Hepatocyte (in vitro differentiated cells): ENCODE measurements at regions not wholly inside any gene's neighbourhood (a gene's known extent, or its start where the extent isn't known, plus 50 kb on each side); places are given as distances from the start of the nearest gene placed in this dataset.
"Not testable (repeated sequence)": the region's sequence is repeated elsewhere in the genome, so short reads cannot be mapped to it uniquely, and the experiment has no call there.

Source experiments
- DNase-seq: peaks from one replicate; pipeline ENCODE4 v3.0.0-alpha.2; 2016; ENCODE audit warnings: low spot score
- H2AFZ ChIP-seq: fragments of 200-600 bp; sonication (generic); 2 replicates; pipeline ENCODE4 v1.6.0; 2016; ENCODE audit warnings: antibody characterized with exemption, mild to moderate bottlenecking
- H3K27ac ChIP-seq: fragments of 200-600 bp; sonication (generic); 2 replicates; pipeline ENCODE4 v1.5.1; 2016; ENCODE audit warnings: mild to moderate bottlenecking
- H3K27me3 ChIP-seq: fragments of 200-600 bp; sonication (generic); 2 replicates; pipeline ENCODE4 v1.6.1; 2016
- H3K36me3 ChIP-seq: fragments of 200-600 bp; sonication (generic); replicated peaks from 2 replicates; pipeline ENCODE4 v1.5.1; 2016; ENCODE audit warnings: low read depth; ENCODE audit not compliant: insufficient read depth
- H3K4me1 ChIP-seq: fragments of 200-600 bp; sonication (generic); 2 replicates; pipeline ENCODE4 v1.5.1; 2016; ENCODE audit warnings: mild to moderate bottlenecking, moderate library complexity; ENCODE audit not compliant: insufficient read depth
- H3K4me2 ChIP-seq: fragments of 200-600 bp; sonication (generic); 2 replicates; pipeline ENCODE4 v1.6.0; 2016
- H3K4me3 ChIP-seq: fragments of 200-600 bp; sonication (generic); 2 replicates; pipeline ENCODE4 v1.5.1; 2016; ENCODE audit warnings: mild to moderate bottlenecking
- H3K79me2 ChIP-seq: fragments of 200-600 bp; sonication (generic); 2 replicates; pipeline ENCODE4 v1.6.0; 2017; ENCODE audit warnings: mild to moderate bottlenecking
- H3K9me2 ChIP-seq: fragments of 200-600 bp; sonication (generic); replicated peaks from 2 replicates; pipeline ENCODE4 v1.6.0; 2017; ENCODE audit warnings: mild to moderate bottlenecking; ENCODE audit not compliant: insufficient read depth
- H3K9me3 ChIP-seq: fragments of 200-600 bp; sonication (generic); 2 replicates; pipeline ENCODE4 v1.5.1; 2016; ENCODE audit warnings: low read depth, mild to moderate bottlenecking
- H4K20me1 ChIP-seq: fragments of 200-600 bp; sonication (generic); 2 replicates; pipeline ENCODE4 v1.6.0; 2016; ENCODE audit warnings: mild to moderate bottlenecking; ENCODE audit not compliant: insufficient read depth, poor library complexity, severe bottlenecking
- EZH2 ChIP-seq: fragments of 200-600 bp; sonication (generic); IDR thresholded peaks from 2 replicates; pipeline ENCODE4 v1.6.1; 2016; ENCODE audit warnings: antibody characterized with exemption, mild to moderate bottlenecking, borderline replicate concordance
- EZH2phosphoT487 ChIP-seq: fragments of 200-600 bp; sonication (generic); IDR thresholded peaks from one replicate; pipeline ENCODE4 v1.6.1; 2018; ENCODE audit warnings: antibody characterized with exemption, mild to moderate bottlenecking, low read depth, moderate library complexity; ENCODE audit not compliant: unreplicated experiment, severe bottlenecking
- WGBS: methylation state at CpG from one replicate; pipeline ENCODE4 v1.1.6; 2016; ENCODE audit warnings: low lambda C conversion rate; ENCODE audit errors: missing lambda C conversion rate; 5-methylcytosine and 5-hydroxymethylcytosine counted together
- TF ChIP-seq, protein P1 (sequence below): fragments of 200-600 bp; sonication (generic); IDR thresholded peaks from 2 replicates; pipeline ENCODE4 v1.5.1; 2016; ENCODE audit warnings: antibody characterized with exemption, mild to moderate bottlenecking; ENCODE audit not compliant: poor library complexity

- Histone ChIP-seq H3K36me3 (no peaks in the 10 kb centered on the region), H2AFZ (no peak overlapping the region), H3K9me3 (no peaks in the 10 kb centered on the region), H3K4me1 (no peaks in the 10 kb centered on the region), H3K4me3 (no peak overlapping the region), H3K27ac (no peak overlapping the region), H4K20me1 (no peaks in the 10 kb centered on the region), H3K27me3 (no peaks in the 10 kb centered on the region), H3K9me2 (no peaks in the 10 kb centered on the region), H3K79me2 (no peaks in the 10 kb centered on the region), H3K4me2 (no peak overlapping the region)
- TF ChIP-seq EZH2 = no peak
- TF ChIP-seq, protein P1, sequence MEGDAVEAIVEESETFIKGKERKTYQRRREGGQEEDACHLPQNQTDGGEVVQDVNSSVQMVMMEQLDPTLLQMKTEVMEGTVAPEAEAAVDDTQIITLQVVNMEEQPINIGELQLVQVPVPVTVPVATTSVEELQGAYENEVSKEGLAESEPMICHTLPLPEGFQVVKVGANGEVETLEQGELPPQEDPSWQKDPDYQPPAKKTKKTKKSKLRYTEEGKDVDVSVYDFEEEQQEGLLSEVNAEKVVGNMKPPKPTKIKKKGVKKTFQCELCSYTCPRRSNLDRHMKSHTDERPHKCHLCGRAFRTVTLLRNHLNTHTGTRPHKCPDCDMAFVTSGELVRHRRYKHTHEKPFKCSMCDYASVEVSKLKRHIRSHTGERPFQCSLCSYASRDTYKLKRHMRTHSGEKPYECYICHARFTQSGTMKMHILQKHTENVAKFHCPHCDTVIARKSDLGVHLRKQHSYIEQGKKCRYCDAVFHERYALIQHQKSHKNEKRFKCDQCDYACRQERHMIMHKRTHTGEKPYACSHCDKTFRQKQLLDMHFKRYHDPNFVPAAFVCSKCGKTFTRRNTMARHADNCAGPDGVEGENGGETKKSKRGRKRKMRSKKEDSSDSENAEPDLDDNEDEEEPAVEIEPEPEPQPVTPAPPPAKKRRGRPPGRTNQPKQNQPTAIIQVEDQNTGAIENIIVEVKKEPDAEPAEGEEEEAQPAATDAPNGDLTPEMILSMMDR = no peak
- no peak for TF ChIP-seq EZH2phosphoT487
- no peak for DNase-seq
- 68% methylated on average over 2 of the region's 2 CpGs for WGBS
These were observed 650.1 kb upstream of the RAG2 start for GRCh38 chr11:37248145-37248544.

GRCh38 chr11:37246092-37246491 lies 648.1 kb upstream of the RAG2 start:
- H4K20me1 ChIP-seq, H3K36me3 ChIP-seq, H2AFZ ChIP-seq, H3K79me2 ChIP-seq, H3K9me3 ChIP-seq, H3K27me3 ChIP-seq, H3K27ac ChIP-seq, DNase-seq, H3K4me2 ChIP-seq, H3K4me1 ChIP-seq, H3K9me2 ChIP-seq, H3K4me3 ChIP-seq: not testable (repeated sequence)
- 94% methylated on average over 15 of the region's 15 CpGs for WGBS

GRCh38 chr11:37230865-37231264 lies 632.8 kb upstream of the RAG2 start:
- no peaks in the 10 kb centered on the region for H3K4me1 ChIP-seq
- no peaks in the 10 kb centered on the region for H3K9me3 ChIP-seq
- H3K36me3 ChIP-seq = no peaks in the 10 kb centered on the region
- no peaks in the 10 kb centered on the region for H3K79me2 ChIP-seq
- no peak overlapping the region for H2AFZ ChIP-seq
- peaks cover 4% of the 10 kb centered on the region for H3K9me2 ChIP-seq
- H3K27me3 ChIP-seq = no peaks in the 10 kb centered on the region
- H3K4me2 ChIP-seq = no peak overlapping the region
- 46% methylated on average over 1 of the region's 1 CpG for WGBS
- TF ChIP-seq EZH2 = no peak
- no peak for TF ChIP-seq EZH2phosphoT487
- TF ChIP-seq, protein P1 = no peak
- H3K27ac ChIP-seq = no peak overlapping the region
- no peaks in the 10 kb centered on the region for H4K20me1 ChIP-seq
- no peak for DNase-seq
- H3K4me3 ChIP-seq = no peak overlapping the region

DNA sequence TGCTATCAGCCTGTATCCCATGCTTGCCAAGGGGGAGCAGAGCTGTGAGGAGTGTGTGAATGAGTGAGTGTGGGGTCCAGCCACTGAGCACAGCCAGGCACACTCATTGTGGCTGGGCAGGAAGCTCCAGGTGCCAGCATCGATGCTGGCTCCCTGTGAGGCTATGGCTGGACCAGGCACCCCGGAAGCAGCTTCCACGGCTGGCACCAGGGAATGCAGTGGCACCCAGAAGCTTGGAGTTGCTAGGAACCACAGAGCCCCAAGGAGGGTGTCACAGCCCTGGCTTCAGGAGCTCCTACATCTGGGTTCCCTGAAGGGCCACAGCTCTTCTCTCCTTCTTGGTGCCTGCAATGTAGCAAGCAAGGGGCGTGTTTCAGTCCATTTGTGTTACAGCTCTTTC lies 625.9 kb upstream of the RAG2 start:
- no peaks in the 10 kb centered on the region for H3K27me3 ChIP-seq
- no peaks in the 10 kb centered on the region for H3K9me3 ChIP-seq
- no peaks in the 10 kb centered on the region for H3K4me1 ChIP-seq
- no peak for DNase-seq
- no peaks in the 10 kb centered on the region for H3K79me2 ChIP-seq
- H3K4me3 ChIP-seq = no peak overlapping the region
- no peaks in the 10 kb centered on the region for H4K20me1 ChIP-seq
- H3K4me2 ChIP-seq = no peak overlapping the region
- peaks cover 4% of the 10 kb centered on the region for H3K9me2 ChIP-seq
- no peaks in the 10 kb centered on the region for H3K36me3 ChIP-seq
- no peak overlapping the region for H3K27ac ChIP-seq
- TF ChIP-seq EZH2phosphoT487 = no peak
- no peak for TF ChIP-seq EZH2
- TF ChIP-seq, protein P1 = no peak
- no peak overlapping the region for H2AFZ ChIP-seq
- WGBS = 98% methylated on average over 4 of the region's 4 CpGs
